ENCODE measurements at regions not wholly inside any gene's neighbourhood (a gene's known extent, or its start where the extent isn't known, plus 50 kb on each side); places are given as distances from the start of the nearest gene placed in this dataset.

DNA sequence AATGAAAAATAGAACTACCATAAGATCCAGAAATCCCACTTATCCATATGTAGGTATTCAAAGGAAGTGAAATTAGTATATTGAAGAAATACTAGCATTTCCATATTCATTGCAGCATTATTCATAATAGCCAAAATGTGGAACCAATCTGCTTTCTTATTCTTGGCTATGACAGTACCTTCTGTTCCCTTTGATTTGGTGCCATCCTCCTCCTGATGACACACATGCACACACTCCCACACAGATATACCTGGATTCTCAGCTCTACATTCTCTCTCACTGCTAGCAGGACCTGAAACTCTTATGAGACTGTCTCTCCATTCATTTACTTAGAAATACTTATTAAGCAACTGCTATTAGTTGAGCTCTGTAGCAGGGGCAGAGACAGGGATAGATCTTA lies 582.6 kb upstream of the TENM4 start:
- TF ChIP-seq EZH2 (IDR thresholded peaks at IDR 0.05; ENCODE audit: low read length, unreplicated experiment) (no peak), EZH2phosphoT487 (IDR thresholded peaks at IDR 0.05; ENCODE audit: borderline replicate concordance, low read length) (no peak)
- TF ChIP-seq, protein P1, sequence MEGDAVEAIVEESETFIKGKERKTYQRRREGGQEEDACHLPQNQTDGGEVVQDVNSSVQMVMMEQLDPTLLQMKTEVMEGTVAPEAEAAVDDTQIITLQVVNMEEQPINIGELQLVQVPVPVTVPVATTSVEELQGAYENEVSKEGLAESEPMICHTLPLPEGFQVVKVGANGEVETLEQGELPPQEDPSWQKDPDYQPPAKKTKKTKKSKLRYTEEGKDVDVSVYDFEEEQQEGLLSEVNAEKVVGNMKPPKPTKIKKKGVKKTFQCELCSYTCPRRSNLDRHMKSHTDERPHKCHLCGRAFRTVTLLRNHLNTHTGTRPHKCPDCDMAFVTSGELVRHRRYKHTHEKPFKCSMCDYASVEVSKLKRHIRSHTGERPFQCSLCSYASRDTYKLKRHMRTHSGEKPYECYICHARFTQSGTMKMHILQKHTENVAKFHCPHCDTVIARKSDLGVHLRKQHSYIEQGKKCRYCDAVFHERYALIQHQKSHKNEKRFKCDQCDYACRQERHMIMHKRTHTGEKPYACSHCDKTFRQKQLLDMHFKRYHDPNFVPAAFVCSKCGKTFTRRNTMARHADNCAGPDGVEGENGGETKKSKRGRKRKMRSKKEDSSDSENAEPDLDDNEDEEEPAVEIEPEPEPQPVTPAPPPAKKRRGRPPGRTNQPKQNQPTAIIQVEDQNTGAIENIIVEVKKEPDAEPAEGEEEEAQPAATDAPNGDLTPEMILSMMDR (conservative IDR thresholded peaks at IDR 0.05; ENCODE audit: low read depth, low read length): no peak
- ChIA-PET POLR2A (ENCODE audit: unreplicated experiment) (no interaction called here), CTCF (no interaction called here)
- no peaks in the 10 kb centered on the region for H3F3A ChIP-seq (ENCODE audit: low read length, unreplicated experiment)
- DNase-seq (no peak), ATAC-seq (no peak)
- H3K27ac ChIP-seq (ENCODE audit: low read length): no peak overlapping the region
- no peak overlapping the region for H3K4me3 ChIP-seq (ENCODE audit: low read length)
- H2AFZ ChIP-seq (ENCODE audit: low read length): no peak overlapping the region
- H3K4me1 ChIP-seq (ENCODE audit: insufficient read depth, low read length): no peaks in the 10 kb centered on the region
- no peaks in the 10 kb centered on the region for H3K79me2 ChIP-seq (ENCODE audit: low read length)
- no peaks in the 10 kb centered on the region for H3K36me3 ChIP-seq (ENCODE audit: low read depth, low read length)
- H4K20me1 ChIP-seq (ENCODE audit: low read length): no peaks in the 10 kb centered on the region
- H3K9me2 ChIP-seq (replicated peaks; ENCODE audit: low read length): no peaks in the 10 kb centered on the region
- intact Hi-C loops (cut with micrococcal nuclease): no loop called here
- no peak overlapping the region for H3K9ac ChIP-seq (ENCODE audit: low read length)
- peaks cover 5% of the 10 kb centered on the region; the same call in 1 of the 2 replicates for H3K9me3 ChIP-seq (ENCODE audit: low read length)
- no TSS peak for BruUV-seq (replicated peaks)
- H3K27me3 ChIP-seq (ENCODE audit: low read length): no peaks in the 10 kb centered on the region
- no peak overlapping the region for H3K4me2 ChIP-seq (ENCODE audit: low read length)

DNA sequence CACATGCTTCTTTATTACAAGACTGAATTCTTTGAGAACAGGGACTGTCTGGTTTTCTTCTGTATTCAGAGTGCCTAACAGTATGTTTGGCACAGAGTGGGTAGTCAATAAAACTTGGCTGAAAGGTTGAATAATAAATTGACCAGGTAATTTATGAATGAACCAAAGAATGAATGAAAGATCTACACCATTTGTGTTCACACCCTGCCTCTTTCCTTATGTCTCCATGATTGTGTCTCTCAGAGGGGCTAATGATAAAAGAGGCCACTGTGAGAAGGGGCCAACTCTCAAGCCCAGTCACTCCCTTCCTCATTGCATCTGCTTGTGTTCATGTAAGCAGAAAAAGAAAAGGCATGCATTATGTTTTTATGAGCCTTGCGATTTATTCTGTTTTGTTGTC lies 569.7 kb upstream of the TENM4 start:
- Histone ChIP-seq H3K4me2 (ENCODE audit: low read length) (no peak overlapping the region), H3K4me3 (ENCODE audit: low read length) (no peak overlapping the region), H3K4me1 (ENCODE audit: insufficient read depth, low read length) (no peaks in the 10 kb centered on the region), H2AFZ (ENCODE audit: low read length) (no peak overlapping the region), H3F3A (ENCODE audit: low read length, unreplicated experiment) (no peaks in the 10 kb centered on the region), H3K27me3 (ENCODE audit: low read length) (no peaks in the 10 kb centered on the region), H3K36me3 (ENCODE audit: low read depth, low read length) (no peaks in the 10 kb centered on the region), H4K20me1 (ENCODE audit: low read length) (no peaks in the 10 kb centered on the region), H3K9ac (ENCODE audit: low read length) (no peak overlapping the region), H3K9me2 (replicated peaks; ENCODE audit: low read length) (no peaks in the 10 kb centered on the region), H3K79me2 (ENCODE audit: low read length) (no peaks in the 10 kb centered on the region), H3K27ac (ENCODE audit: low read length) (no peak overlapping the region), H3K9me3 (ENCODE audit: low read length) (peaks cover 8% of the 10 kb centered on the region; the same call in 1 of the 2 replicates)
- ChIA-PET CTCF (no interaction called here), POLR2A (ENCODE audit: unreplicated experiment) (no interaction called here)
- DNase-seq: no peak
- TF ChIP-seq EZH2phosphoT487 (IDR thresholded peaks at IDR 0.05; ENCODE audit: borderline replicate concordance, low read length): no peak
- TF ChIP-seq, protein P1 (conservative IDR thresholded peaks at IDR 0.05; ENCODE audit: low read depth, low read length): no peak
- no peak for TF ChIP-seq EZH2 (IDR thresholded peaks at IDR 0.05; ENCODE audit: low read length, unreplicated experiment)
- intact Hi-C loops (cut with micrococcal nuclease): no loop called here
- ATAC-seq: no peak
- BruUV-seq (replicated peaks): no TSS peak

DNA sequence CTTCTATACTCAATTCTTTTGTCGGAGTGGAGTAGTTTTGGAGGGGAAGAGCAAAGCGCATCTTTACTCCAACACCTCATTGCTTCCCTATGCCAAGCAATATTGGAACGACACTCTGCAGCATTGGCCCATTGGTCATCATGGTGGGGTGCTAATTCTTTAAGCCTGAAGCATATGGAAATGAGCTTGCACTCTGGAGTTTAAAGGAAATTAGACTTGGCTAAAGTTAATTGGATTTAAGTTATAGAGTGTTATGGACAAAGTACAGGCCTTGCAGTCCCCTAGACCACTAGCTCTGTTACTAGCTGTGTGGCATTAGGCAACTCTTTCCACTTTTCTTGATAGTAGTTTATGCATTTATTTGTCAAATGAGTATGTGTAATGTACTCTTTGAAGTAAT lies 568.3 kb upstream of the TENM4 start:
- Histone ChIP-seq H3K27ac (ENCODE audit: low read length) (no peak overlapping the region), H3K9me3 (ENCODE audit: low read length) (peaks cover 10% of the 10 kb centered on the region; the same call in 1 of the 2 replicates), H2AFZ (ENCODE audit: low read length) (no peak overlapping the region), H3K4me3 (ENCODE audit: low read length) (no peak overlapping the region), H3F3A (ENCODE audit: low read length, unreplicated experiment) (no peaks in the 10 kb centered on the region), H3K27me3 (ENCODE audit: low read length) (no peaks in the 10 kb centered on the region), H4K20me1 (ENCODE audit: low read length) (no peaks in the 10 kb centered on the region), H3K36me3 (ENCODE audit: low read depth, low read length) (no peaks in the 10 kb centered on the region), H3K9ac (ENCODE audit: low read length) (no peak overlapping the region), H3K4me1 (ENCODE audit: insufficient read depth, low read length) (no peaks in the 10 kb centered on the region), H3K79me2 (ENCODE audit: low read length) (no peaks in the 10 kb centered on the region), H3K9me2 (replicated peaks; ENCODE audit: low read length) (no peaks in the 10 kb centered on the region), H3K4me2 (ENCODE audit: low read length) (no peak overlapping the region)
- ChIA-PET POLR2A (ENCODE audit: unreplicated experiment) (no interaction called here), CTCF (no interaction called here)
- BruUV-seq (replicated peaks): no TSS peak
- ATAC-seq (no peak), DNase-seq (no peak)
- intact Hi-C loops (cut with micrococcal nuclease): no loop called here
- TF ChIP-seq EZH2phosphoT487 (IDR thresholded peaks at IDR 0.05; ENCODE audit: borderline replicate concordance, low read length) (no peak), EZH2 (IDR thresholded peaks at IDR 0.05; ENCODE audit: low read length, unreplicated experiment) (no peak)
- TF ChIP-seq, protein P1 (conservative IDR thresholded peaks at IDR 0.05; ENCODE audit: low read depth, low read length): no peak

Measured in PC-3 (cell line).